ENCODE measurements at regions not wholly inside any gene's neighbourhood (a gene's known extent, or its start where the extent isn't known, plus 50 kb on each side); places are given as distances from the start of the nearest gene placed in this dataset.

- WGBS, 2 donors, result 37 to 52% methylated on average over 3 of the region's 3 CpGs
- Histone ChIP-seq H3K36me3 (ENCODE audit: control insufficient read depth in 4 of 4, insufficient read depth in 4 of 4, low read length in 4 of 4) (no peaks in the 10 kb centered on the region), H3K9me3 (ENCODE audit: control insufficient read depth in 4 of 4, insufficient read depth in 3 of 4, low read length in 3 of 4) (no peaks in the 10 kb centered on the region), H3K27me3 (ENCODE audit: control insufficient read depth in 3 of 3, insufficient read depth in 3 of 3, low read length in 2 of 3) (no peaks in the 10 kb centered on the region), H3K4me3 (no peak overlapping the region), H3K27ac (ENCODE audit: low read depth in 1 of 2, low read length in 1 of 2) (no peak overlapping the region), H3K4me1 (ENCODE audit: control insufficient read depth in 5 of 5, insufficient read depth in 5 of 5, low read length in 5 of 5) (no peaks in the 10 kb centered on the region), H3K9ac (ENCODE audit: insufficient read depth in 1 of 2, low read length in 2 of 2) (no peak overlapping the region)
- TF ChIP-seq CTCF (IDR thresholded peaks at IDR 0.05; ENCODE audit: control extremely low read depth, extremely low read depth), result no peak
- ATAC-seq (ENCODE audit: insufficient read depth, low FRiP score) (no peak), DNase-seq (no peak)
Measured at GRCh38 chr2:156933645-156934225, 323.8 kb upstream of the GALNT5 start.

GRCh38 chr2:156935616-156936015, 321.9 kb upstream of the GALNT5 start:
- no peaks in the 10 kb centered on the region for H3K9me3 ChIP-seq (ENCODE audit: control insufficient read depth in 4 of 4, insufficient read depth in 3 of 4, low read length in 3 of 4)
- TF ChIP-seq CTCF (IDR thresholded peaks at IDR 0.05; ENCODE audit: control extremely low read depth, extremely low read depth), result no peak
- H3K4me1 ChIP-seq (ENCODE audit: control insufficient read depth in 5 of 5, insufficient read depth in 5 of 5, low read length in 5 of 5), result no peaks in the 10 kb centered on the region
- DNase-seq (peak in 1 of 3 donors; percentile 4), ATAC-seq (ENCODE audit: insufficient read depth, low FRiP score) (no peak)
- no peaks in the 10 kb centered on the region for H3K27me3 ChIP-seq (ENCODE audit: control insufficient read depth in 3 of 3, insufficient read depth in 3 of 3, low read length in 2 of 3)
- no peak overlapping the region for H3K4me3 ChIP-seq
- no peak overlapping the region for H3K27ac ChIP-seq (ENCODE audit: low read depth in 1 of 2, low read length in 1 of 2)
- no peak overlapping the region for H3K9ac ChIP-seq (ENCODE audit: insufficient read depth in 1 of 2, low read length in 2 of 2)
- no peaks in the 10 kb centered on the region for H3K36me3 ChIP-seq (ENCODE audit: control insufficient read depth in 4 of 4, insufficient read depth in 4 of 4, low read length in 4 of 4)
- 75 to 85% methylated on average over 5 of the region's 5 CpGs for WGBS, 2 donors

GRCh38 chr2:156937430-156937829, 320.1 kb upstream of the GALNT5 start:
- ATAC-seq (ENCODE audit: insufficient read depth, low FRiP score) (no peak), DNase-seq (no peak)
- WGBS, 2 donors, result 90 to 95% methylated on average over 1 of the region's 1 CpG
- Histone ChIP-seq H3K36me3 (ENCODE audit: control insufficient read depth in 4 of 4, insufficient read depth in 4 of 4, low read length in 4 of 4) (no peaks in the 10 kb centered on the region), H3K27me3 (ENCODE audit: control insufficient read depth in 3 of 3, insufficient read depth in 3 of 3, low read length in 2 of 3) (no peaks in the 10 kb centered on the region), H3K4me3 (no peak overlapping the region), H3K9ac (ENCODE audit: insufficient read depth in 1 of 2, low read length in 2 of 2) (no peak overlapping the region), H3K9me3 (ENCODE audit: control insufficient read depth in 4 of 4, insufficient read depth in 3 of 4, low read length in 3 of 4) (no peaks in the 10 kb centered on the region), H3K4me1 (ENCODE audit: control insufficient read depth in 5 of 5, insufficient read depth in 5 of 5, low read length in 5 of 5) (no peaks in the 10 kb centered on the region), H3K27ac (ENCODE audit: low read depth in 1 of 2, low read length in 1 of 2) (no peak overlapping the region)
- no peak for TF ChIP-seq CTCF (IDR thresholded peaks at IDR 0.05; ENCODE audit: control extremely low read depth, extremely low read depth)

- no peak overlapping the region for H3K4me3 ChIP-seq
- ATAC-seq (ENCODE audit: insufficient read depth, low FRiP score), result no peak
- H3K27ac ChIP-seq (ENCODE audit: low read depth in 1 of 2, low read length in 1 of 2), result no peak overlapping the region
- no peak for DNase-seq
- WGBS, 2 donors, result 63 to 86% methylated on average over 2 of the region's 2 CpGs
- H3K9ac ChIP-seq (ENCODE audit: insufficient read depth in 1 of 2, low read length in 2 of 2), result no peak overlapping the region
- no peak for TF ChIP-seq CTCF (IDR thresholded peaks at IDR 0.05; ENCODE audit: control extremely low read depth, extremely low read depth)
- H3K9me3 ChIP-seq (ENCODE audit: control insufficient read depth in 4 of 4, insufficient read depth in 3 of 4, low read length in 3 of 4), result no peaks in the 10 kb centered on the region
- no peaks in the 10 kb centered on the region for H3K36me3 ChIP-seq (ENCODE audit: control insufficient read depth in 4 of 4, insufficient read depth in 4 of 4, low read length in 4 of 4)
- no peaks in the 10 kb centered on the region for H3K27me3 ChIP-seq (ENCODE audit: control insufficient read depth in 3 of 3, insufficient read depth in 3 of 3, low read length in 2 of 3)
- no peaks in the 10 kb centered on the region for H3K4me1 ChIP-seq (ENCODE audit: control insufficient read depth in 5 of 5, insufficient read depth in 5 of 5, low read length in 5 of 5)
Measured at GRCh38 chr2:156944871-156945270, 312.6 kb upstream of the GALNT5 start.

Measured in lung (tissue), 11 donors.